Bronchial epithelial cell (primary cell): ENCODE measurements at regions not wholly inside any gene's neighbourhood (a gene's known extent, or its start where the extent isn't known, plus 50 kb on each side); places are given as distances from the start of the nearest gene placed in this dataset.
"Not testable (repeated sequence)": the region's sequence is repeated elsewhere in the genome, so short reads cannot be mapped to it uniquely, and the experiment has no call there.

Experiments
- DNase-seq: peaks from one replicate; pipeline ENCODE4 v3.0.0-alpha.2; 2010; ENCODE audit warnings: low read depth
- FAIRE-seq: peaks from 2 replicates; lab custom pipeline; 2011; peaks lifted over from hg19 to GRCh38; lab: Jason Lieb, UNC
- H3K27me3 ChIP-seq: 2 replicates; pipeline ENCODE4 v1.5.1; 2011; ENCODE audit warnings: low read length; ENCODE audit not compliant: control insufficient read depth, insufficient read depth
- H3K36me3 ChIP-seq: 2 replicates; pipeline ENCODE4 v1.5.1; 2011; ENCODE audit warnings: low read length; ENCODE audit not compliant: control insufficient read depth, insufficient read depth
- H3K4me3 ChIP-seq: 2 replicates; pipeline ENCODE4 v1.5.1; 2011; ENCODE audit warnings: mild to moderate bottlenecking, low read depth, low read length, control low read depth
- TF ChIP-seq, protein P1 (sequence below): IDR thresholded peaks from 2 replicates; pipeline ENCODE4 v1.5.1; 2011; ENCODE audit warnings: mild to moderate bottlenecking, moderate library complexity, low read length, control low read depth, inconsistent platforms; ENCODE audit not compliant: insufficient read depth, severe bottlenecking

GRCh38 chr14:88985654-88986053 lies 161.2 kb downstream of the TTC8 start:
- Histone ChIP-seq H3K4me3 (no peak overlapping the region), H3K27me3 (no peaks in the 10 kb centered on the region), H3K36me3 (no peaks in the 10 kb centered on the region)
- FAIRE-seq, result no peak
- DNase-seq, result no peak
- TF ChIP-seq, protein P1, sequence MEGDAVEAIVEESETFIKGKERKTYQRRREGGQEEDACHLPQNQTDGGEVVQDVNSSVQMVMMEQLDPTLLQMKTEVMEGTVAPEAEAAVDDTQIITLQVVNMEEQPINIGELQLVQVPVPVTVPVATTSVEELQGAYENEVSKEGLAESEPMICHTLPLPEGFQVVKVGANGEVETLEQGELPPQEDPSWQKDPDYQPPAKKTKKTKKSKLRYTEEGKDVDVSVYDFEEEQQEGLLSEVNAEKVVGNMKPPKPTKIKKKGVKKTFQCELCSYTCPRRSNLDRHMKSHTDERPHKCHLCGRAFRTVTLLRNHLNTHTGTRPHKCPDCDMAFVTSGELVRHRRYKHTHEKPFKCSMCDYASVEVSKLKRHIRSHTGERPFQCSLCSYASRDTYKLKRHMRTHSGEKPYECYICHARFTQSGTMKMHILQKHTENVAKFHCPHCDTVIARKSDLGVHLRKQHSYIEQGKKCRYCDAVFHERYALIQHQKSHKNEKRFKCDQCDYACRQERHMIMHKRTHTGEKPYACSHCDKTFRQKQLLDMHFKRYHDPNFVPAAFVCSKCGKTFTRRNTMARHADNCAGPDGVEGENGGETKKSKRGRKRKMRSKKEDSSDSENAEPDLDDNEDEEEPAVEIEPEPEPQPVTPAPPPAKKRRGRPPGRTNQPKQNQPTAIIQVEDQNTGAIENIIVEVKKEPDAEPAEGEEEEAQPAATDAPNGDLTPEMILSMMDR, result no peak

- TF ChIP-seq, protein P1, result no peak
- Histone ChIP-seq H3K27me3 (no peaks in the 10 kb centered on the region), H3K36me3 (no peaks in the 10 kb centered on the region), H3K4me3 (no peak overlapping the region)
- DNase-seq, result no peak
- FAIRE-seq, result peak; percentile 50
These were observed 161.8 kb downstream of the TTC8 start for GRCh38 chr14:88986146-88986841.

DNA sequence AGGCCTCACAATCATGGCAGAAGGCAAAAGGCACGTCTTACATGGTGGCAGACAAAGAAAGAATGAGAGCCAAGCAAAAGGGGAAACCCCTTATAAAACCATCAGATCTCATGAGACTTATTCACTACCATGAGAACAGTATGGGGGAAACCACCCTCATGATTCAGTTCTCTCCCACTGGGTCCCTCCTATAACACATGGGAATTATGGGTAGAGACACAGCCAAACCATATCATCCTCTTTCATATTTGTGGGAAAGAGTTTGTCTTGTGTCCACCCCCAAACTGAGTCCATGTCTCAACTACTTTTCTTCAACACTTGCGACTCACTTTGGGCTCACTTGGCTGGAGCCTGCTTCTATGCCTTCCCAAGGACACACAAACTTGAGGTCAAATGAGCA lies 162.5 kb downstream of the TTC8 start:
- DNase-seq, result peak; percentile 48
- not testable (repeated sequence) for H3K36me3 ChIP-seq, H3K4me3 ChIP-seq, H3K27me3 ChIP-seq, FAIRE-seq

GRCh38 chr14:88987516-88987915 lies 163.1 kb downstream of the TTC8 start:
- TF ChIP-seq, protein P1, result no peak
- peak; percentile 88 for DNase-seq
- no peaks in the 10 kb centered on the region for H3K36me3 ChIP-seq
- no peaks in the 10 kb centered on the region for H3K27me3 ChIP-seq
- H3K4me3 ChIP-seq, result no peak overlapping the region
- FAIRE-seq, result no peak

GRCh38 chr14:88989911-88990310 lies 165.5 kb downstream of the TTC8 start:
- Histone ChIP-seq H3K4me3 (no peak overlapping the region), H3K36me3 (no peaks in the 10 kb centered on the region), H3K27me3 (no peaks in the 10 kb centered on the region)
- TF ChIP-seq, protein P1, result no peak
- FAIRE-seq (no peak), DNase-seq (peak; percentile 78)

- TF ChIP-seq, protein P1, result no peak
- DNase-seq, result no peak
- FAIRE-seq, result no peak
These were observed 166.4 kb downstream of the TTC8 start for GRCh38 chr14:88990856-88991255.

More at GRCh38 chr14:88990856-88991255, 166.4 kb downstream of the TTC8 start:
- no peaks in the 10 kb centered on the region for H3K36me3 ChIP-seq
- no peak overlapping the region for H3K4me3 ChIP-seq
- H3K27me3 ChIP-seq, result no peaks in the 10 kb centered on the region
